HuH-7.5 (cell line): ENCODE measurements at regions not wholly inside any gene's neighbourhood (a gene's known extent, or its start where the extent isn't known, plus 50 kb on each side); places are given as distances from the start of the nearest gene placed in this dataset.

Experiments
- DNase-seq: peaks from one replicate; pipeline ENCODE4 v3.0.0; 2011; ENCODE audit warnings: low spot score

DNA sequence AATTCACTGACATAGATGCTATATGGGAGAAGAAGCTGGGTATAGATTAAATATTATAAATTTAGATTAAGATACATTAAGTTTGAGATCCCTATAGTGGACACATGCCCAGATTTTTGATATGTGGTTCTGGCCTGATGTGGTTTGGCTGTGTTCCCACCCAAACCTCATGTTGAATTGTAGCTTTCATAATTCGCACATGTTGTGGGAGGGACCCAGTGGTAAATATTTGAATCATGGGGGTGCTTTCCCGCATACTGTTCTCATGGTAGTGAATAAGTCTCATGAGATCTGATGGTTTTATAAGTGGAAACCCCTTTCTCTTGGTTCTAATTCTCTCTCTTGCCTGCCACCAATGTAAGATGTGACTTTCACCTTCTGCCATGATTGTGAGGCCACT lies 189.4 kb upstream of the CD96 start:
- no peak for DNase-seq

DNA sequence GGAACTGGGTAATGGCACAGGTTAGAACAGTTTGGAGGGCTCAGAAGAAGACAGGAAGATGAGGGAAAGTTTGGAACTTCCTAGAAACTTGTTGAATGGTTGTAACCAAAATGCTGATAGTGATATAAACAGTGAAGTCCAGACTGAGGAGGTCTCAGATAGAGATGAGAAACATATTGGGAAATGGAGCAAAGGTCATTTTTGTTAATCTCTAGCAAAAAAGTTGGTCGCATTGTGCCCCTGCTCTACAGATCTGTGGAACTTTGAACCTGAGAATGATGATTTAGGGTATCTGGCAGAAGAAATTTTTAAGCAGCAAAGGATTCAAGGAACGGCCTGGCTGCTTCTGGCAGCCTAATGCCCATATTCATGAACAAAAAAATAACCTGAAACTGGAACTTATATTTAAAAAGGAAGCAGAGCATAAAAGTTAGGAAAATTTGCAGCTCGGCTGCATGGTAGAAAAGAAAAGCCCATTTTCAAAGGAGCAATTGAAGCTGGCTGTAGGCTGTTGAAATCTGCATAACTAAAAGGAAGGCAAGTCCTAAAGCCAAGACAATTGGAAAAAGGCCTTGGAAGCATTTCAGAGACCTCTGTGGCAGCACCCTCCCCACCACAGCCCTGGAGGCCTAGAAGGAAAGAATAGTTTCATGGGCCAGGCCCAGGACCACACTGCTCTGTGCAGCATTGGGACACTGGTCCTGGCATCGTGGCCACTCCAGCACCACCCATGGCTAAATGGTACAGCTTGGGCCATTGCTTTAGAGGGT lies 182.6 kb upstream of the CD96 start:
- DNase-seq: no peak

DNA sequence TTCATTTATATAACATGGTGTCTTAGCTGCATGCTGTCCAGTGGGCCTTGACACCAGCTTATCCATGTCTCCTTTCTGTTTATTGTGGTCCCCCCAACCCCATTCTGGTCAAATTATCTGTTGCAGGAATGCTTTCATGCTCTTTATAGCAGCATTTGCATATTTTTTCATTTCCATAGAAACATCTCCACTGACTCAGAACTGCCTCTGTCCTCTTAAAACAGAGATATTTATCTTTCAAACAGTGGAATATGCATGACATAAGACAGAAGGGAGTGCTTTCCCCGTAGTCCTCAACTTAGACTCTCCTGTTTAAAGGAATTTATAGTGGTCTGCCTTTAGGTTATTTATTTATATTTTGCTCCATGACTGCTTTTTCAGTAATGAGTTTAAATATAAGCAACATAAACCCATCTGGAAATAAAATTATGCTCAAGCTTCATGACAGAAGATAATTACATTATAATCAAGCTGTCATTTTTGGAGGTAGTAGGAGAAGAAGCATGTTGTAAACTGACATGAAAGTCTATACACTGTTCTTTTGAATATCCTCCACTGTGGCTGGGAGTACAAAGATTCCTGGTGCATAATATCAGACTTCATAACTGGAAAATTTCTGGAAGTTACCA lies 179.5 kb upstream of the CD96 start:
- DNase-seq: no peak

GRCh38 chr3:111366515-111366914 lies 175.5 kb upstream of the CD96 start:
- no peak for DNase-seq

DNA sequence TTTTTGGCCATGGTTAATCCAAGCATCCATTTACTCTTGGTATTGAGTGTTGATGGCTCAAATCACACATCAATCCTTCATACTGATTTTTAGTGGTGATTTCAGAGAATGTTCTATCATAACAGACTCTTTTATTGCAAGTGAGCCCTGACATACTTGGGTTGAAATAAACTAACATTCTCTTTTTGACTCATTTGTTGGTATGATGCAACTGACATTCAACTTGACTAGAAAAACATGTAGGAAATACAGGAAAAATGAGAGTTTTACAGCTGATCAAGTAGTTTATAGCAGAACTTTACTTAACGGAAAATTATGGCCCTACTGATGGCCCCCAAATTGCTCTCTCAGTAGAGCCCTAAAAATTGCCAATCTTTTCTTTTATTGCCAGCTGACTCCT lies 173.9 kb upstream of the CD96 start:
- no peak for DNase-seq

GRCh38 chr3:111369958-111370357 lies 172.0 kb upstream of the CD96 start:
- DNase-seq: no peak

GRCh38 chr3:111373239-111373638 lies 168.8 kb upstream of the CD96 start:
- DNase-seq: no peak

GRCh38 chr3:111373861-111374260 lies 168.1 kb upstream of the CD96 start:
- no peak for DNase-seq

GRCh38 chr3:111385971-111386495 lies 156.0 kb upstream of the CD96 start:
- no peak for DNase-seq

DNA sequence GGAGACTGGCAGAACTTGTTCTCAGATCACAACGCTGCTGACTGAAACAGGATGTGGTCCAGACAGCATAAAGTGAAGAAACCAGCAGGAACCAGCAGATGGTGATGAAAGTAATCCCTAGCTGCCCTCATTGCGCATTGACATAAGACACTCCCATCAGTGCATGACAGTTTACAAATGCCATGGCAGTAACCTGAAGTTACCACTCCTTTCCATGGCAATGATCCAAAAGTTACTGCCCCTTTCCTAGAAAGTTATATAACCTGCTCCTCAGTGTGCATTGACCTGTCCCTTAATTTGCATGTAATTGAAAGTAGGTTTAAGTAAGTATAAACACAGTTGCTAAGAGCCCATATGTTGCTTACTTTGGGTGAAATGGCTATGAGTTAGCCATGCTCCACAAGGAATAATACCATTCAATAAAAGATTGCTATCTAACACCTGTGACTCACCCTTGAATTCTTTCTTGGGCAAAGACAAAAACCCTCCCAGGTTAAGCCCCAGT lies 149.1 kb upstream of the CD96 start:
- no peak for DNase-seq

GRCh38 chr3:111412656-111413055 lies 129.3 kb upstream of the CD96 start:
- DNase-seq: no peak

DNA sequence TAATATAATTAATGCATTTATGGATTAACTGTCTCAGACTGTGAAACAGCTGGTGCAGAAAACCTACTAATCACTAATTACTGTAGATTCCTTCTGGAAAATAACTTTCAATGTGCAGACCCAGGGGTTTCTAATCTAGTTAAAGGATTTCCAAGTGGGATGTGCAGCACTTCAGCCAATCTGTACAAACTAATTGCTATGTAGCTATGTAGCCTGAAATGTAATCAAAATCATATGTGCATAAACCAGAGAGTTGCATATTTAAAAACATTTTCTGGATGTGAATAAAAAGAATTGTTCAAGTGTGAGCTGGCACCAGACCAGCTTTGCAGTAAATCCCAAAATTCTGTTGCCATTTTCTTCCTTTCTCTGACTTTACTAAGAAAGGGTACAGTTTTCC lies 127.5 kb upstream of the CD96 start:
- DNase-seq: no peak

DNA sequence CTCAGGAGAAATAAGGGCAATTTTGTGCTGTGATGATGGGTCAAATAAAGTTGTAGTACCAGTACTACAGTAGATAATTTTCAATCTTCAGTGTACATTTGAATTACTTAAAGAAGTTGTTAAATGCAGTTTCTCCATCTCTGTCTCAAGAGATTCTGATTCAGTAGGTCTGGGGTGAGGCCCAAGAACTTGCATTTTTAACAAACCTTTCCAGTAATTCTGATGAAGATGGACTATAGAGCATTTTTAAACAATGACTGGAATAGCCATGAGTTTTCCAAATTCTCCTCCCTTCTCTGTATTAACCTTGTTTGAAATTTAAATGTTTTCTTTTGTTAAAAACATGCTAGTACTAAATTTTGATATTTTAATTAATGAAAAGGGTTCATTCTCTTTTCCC lies 127.0 kb upstream of the CD96 start:
- DNase-seq: no peak

GRCh38 chr3:111418391-111418790 lies 123.6 kb upstream of the CD96 start:
- DNase-seq: no peak

DNA sequence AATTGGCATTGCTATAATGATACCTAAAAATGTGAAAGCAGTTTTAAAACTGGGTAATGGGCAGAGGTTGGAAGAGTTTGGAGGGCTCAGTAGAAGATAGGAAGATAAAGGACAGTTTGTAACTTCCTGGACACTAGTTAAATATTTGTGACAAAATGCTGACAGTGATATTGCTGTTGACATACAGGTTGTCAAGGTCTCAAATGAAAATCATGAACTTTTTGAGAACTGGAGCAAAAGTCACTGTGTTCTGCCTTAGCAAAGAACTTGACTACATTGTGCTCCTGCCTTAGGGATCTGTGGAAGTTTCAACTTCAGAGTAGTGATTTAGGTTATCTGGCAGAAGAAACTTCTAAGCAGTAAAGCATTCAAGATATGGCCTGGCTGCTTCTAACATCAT lies 113.7 kb upstream of the CD96 start:
- DNase-seq: no peak

DNA sequence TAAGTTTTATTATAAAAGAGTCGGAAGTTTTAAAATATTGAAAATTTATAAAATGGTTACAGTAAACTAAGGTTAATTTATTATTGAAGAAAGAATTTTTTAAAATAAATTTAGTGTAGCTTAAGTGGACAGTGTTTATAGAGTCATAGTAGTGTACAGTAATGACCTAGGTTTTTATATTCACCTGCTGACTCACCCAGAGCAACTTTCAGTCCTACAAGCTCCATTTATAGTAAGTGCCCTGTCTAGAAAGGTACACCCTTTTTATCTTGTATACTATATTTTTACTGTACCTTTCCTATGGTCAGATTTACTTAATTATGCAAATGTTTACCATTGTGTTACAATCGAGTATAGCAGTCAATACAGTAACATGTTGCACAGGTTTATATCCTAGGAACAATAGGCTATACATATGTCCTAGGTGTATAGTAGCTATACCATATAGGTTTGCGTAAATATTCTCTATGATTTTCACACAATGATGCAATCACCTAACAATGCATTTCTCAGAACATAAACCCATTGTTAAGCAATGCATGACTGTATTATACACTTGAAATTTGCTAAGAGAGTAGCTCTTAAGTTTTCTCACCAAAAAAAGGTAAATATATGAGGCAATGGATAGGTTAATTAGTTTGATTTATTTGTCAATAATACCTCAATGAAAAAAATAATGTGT lies 106.9 kb upstream of the CD96 start:
- no peak for DNase-seq

- no peak for DNase-seq
These were observed 103.7 kb upstream of the CD96 start for GRCh38 chr3:111438283-111438682.

- DNase-seq: no peak
These were observed 87.4 kb upstream of the CD96 start for GRCh38 chr3:111454551-111454950.

- DNase-seq: no peak
These were observed 76.8 kb upstream of the CD96 start for GRCh38 chr3:111465081-111465670.

DNA sequence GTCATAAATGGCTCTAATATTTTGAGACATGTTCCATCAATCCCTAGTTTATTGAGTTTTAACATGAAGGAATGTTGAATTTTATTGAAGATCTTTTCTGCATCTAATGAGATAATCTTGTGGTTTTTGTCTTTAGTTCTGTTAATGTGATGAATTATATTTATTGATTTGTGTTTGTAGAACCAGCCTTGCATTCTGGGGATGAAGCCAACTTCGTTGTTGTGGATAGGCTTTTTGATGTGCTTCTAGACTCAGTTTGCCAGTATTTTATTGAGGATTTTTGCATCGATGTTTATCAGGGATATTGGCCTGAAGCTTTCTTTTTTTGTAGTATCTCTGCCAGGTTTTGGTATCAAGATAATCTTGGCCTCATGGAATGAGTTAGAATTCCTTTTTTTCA lies 72.0 kb upstream of the CD96 start:
- DNase-seq: no peak

GRCh38 chr3:111471831-111472230 lies 70.2 kb upstream of the CD96 start:
- no peak for DNase-seq

DNA sequence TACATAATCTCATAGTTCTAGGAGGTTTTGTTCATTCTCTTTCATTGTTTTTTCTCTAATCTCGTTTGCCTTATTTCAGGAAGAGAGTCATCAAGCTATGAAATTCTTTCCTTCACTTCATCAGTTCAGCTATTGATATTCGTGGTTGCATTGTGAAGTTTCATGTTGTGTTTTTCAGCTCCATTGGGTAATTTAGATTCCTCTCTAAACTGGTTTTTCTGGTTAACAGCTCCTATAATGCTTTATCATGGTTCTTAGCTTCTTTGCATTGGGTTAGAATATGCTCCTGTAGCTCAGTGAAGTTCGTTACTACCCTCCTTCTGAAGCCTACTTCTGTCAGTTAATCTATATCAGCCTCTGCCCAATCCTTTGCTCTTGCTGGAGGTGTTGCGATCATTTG lies 69.4 kb upstream of the CD96 start:
- no peak for DNase-seq

DNA sequence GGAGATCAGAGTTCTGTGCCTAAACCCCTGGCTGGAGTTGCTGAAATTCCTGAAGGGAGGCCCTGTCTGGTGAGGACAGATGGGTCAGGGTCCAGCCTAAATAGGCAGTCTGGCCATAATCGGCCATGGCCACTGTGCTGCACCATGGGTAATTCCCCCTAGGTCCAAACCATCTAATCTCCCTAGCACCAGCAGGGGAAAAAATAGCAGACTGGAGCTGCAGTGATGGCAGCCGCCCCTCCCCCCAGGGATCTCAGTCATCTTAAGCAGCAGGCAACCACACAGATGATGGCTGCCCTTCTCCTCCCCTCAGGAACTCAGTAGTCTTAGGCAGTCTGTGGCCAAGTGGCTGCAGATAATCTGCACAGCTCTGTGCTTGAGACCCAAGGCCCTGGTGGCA lies 68.4 kb upstream of the CD96 start:
- no peak for DNase-seq
